ENCODE measurements at regions not wholly inside any gene's neighbourhood (a gene's known extent, or its start where the extent isn't known, plus 50 kb on each side); places are given as distances from the start of the nearest gene placed in this dataset.

DNA sequence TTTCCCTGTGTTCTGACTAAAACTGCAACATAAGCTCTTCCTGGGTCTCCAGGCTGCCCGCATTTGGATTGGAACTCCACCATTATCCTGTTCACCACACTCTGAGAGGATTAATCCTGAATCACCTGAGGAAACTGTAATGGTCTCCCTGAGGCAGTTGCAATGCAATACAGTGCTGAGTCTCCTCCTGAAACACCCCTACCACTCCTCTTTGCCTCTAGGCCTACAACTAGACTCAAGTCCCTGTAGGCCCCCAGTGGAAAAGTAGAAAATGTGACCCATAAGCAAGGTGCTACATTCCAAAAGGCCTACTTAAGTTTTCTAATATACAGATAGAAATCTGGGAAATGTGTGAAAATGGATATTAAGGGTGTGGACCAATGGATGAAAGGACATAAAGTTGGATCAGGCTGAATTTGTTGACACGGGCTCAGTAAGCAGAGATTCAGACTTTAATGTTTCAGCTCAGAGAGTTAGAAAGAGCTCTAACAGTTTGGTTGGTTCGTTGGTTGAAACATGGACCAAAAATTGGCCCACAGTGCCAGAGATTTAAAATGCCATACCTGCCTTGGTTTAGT is 222.3 kb upstream of the ZC3H15 start:
- Histone ChIP-seq H3K27me3 (ENCODE audit: insufficient read depth, low read length, poor library complexity, severe bottlenecking) (no peaks in the 10 kb centered on the region), H3K4me3 (ENCODE audit: low read length, poor library complexity, severe bottlenecking) (no peak overlapping the region), H3K79me2 (ENCODE audit: insufficient read depth, low read length) (no peaks in the 10 kb centered on the region), H3K9ac (ENCODE audit: low read depth, low read length, poor library complexity, severe bottlenecking) (no peak overlapping the region), H3K9me3 (ENCODE audit: insufficient read depth, low read depth, low read length) (no peaks in the 10 kb centered on the region), H2AFZ (ENCODE audit: low read length) (no peak overlapping the region), H3K4me1 (ENCODE audit: insufficient read depth, low read length, poor library complexity, severe bottlenecking) (no peaks in the 10 kb centered on the region), H4K20me1 (ENCODE audit: insufficient read depth, low read length, poor library complexity, severe bottlenecking) (no peaks in the 10 kb centered on the region), H3K9me2 (replicated peaks; ENCODE audit: low read depth, low read length) (no peaks in the 10 kb centered on the region), H3K36me3 (ENCODE audit: insufficient read depth, low read length) (no peaks in the 10 kb centered on the region), H3F3A (ENCODE audit: low read depth) (no peaks in the 10 kb centered on the region), H3K4me2 (ENCODE audit: low read depth, low read length, poor library complexity, severe bottlenecking) (no peak overlapping the region)
- TF ChIP-seq EZH2phosphoT487 (IDR thresholded peaks at IDR 0.05; ENCODE audit: borderline replicate concordance) = no peak
- TF ChIP-seq, protein P1, sequence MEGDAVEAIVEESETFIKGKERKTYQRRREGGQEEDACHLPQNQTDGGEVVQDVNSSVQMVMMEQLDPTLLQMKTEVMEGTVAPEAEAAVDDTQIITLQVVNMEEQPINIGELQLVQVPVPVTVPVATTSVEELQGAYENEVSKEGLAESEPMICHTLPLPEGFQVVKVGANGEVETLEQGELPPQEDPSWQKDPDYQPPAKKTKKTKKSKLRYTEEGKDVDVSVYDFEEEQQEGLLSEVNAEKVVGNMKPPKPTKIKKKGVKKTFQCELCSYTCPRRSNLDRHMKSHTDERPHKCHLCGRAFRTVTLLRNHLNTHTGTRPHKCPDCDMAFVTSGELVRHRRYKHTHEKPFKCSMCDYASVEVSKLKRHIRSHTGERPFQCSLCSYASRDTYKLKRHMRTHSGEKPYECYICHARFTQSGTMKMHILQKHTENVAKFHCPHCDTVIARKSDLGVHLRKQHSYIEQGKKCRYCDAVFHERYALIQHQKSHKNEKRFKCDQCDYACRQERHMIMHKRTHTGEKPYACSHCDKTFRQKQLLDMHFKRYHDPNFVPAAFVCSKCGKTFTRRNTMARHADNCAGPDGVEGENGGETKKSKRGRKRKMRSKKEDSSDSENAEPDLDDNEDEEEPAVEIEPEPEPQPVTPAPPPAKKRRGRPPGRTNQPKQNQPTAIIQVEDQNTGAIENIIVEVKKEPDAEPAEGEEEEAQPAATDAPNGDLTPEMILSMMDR (conservative IDR thresholded peaks at IDR 0.05; ENCODE audit: low read length) = no peak

GRCh38 chr2:186269536-186269935 is 216.5 kb upstream of the ZC3H15 start:
- no peaks in the 10 kb centered on the region for H3F3A ChIP-seq (ENCODE audit: low read depth)
- no peak overlapping the region for H3K4me2 ChIP-seq (ENCODE audit: low read depth, low read length, poor library complexity, severe bottlenecking)
- H3K4me3 ChIP-seq (ENCODE audit: low read length, poor library complexity, severe bottlenecking) = no peak overlapping the region
- no peak overlapping the region for H2AFZ ChIP-seq (ENCODE audit: low read length)
- H3K27me3 ChIP-seq (ENCODE audit: insufficient read depth, low read length, poor library complexity, severe bottlenecking) = no peaks in the 10 kb centered on the region
- no peaks in the 10 kb centered on the region for H3K9me3 ChIP-seq (ENCODE audit: insufficient read depth, low read depth, low read length)
- H3K9ac ChIP-seq (ENCODE audit: low read depth, low read length, poor library complexity, severe bottlenecking) = no peak overlapping the region
- no peaks in the 10 kb centered on the region for H3K4me1 ChIP-seq (ENCODE audit: insufficient read depth, low read length, poor library complexity, severe bottlenecking)
- no peak for TF ChIP-seq EZH2phosphoT487 (IDR thresholded peaks at IDR 0.05; ENCODE audit: borderline replicate concordance)
- TF ChIP-seq, protein P1 (conservative IDR thresholded peaks at IDR 0.05; ENCODE audit: low read length) = no peak
- no peaks in the 10 kb centered on the region for H3K36me3 ChIP-seq (ENCODE audit: insufficient read depth, low read length)
- no peaks in the 10 kb centered on the region for H3K9me2 ChIP-seq (replicated peaks; ENCODE audit: low read depth, low read length)
- H4K20me1 ChIP-seq (ENCODE audit: insufficient read depth, low read length, poor library complexity, severe bottlenecking) = no peaks in the 10 kb centered on the region
- no peaks in the 10 kb centered on the region for H3K79me2 ChIP-seq (ENCODE audit: insufficient read depth, low read length)

- Histone ChIP-seq H4K20me1 (ENCODE audit: insufficient read depth, low read length, poor library complexity, severe bottlenecking) (no peaks in the 10 kb centered on the region), H3K27me3 (ENCODE audit: insufficient read depth, low read length, poor library complexity, severe bottlenecking) (no peaks in the 10 kb centered on the region), H3K4me3 (ENCODE audit: low read length, poor library complexity, severe bottlenecking) (no peak overlapping the region), H3K4me1 (ENCODE audit: insufficient read depth, low read length, poor library complexity, severe bottlenecking) (no peaks in the 10 kb centered on the region), H3K4me2 (ENCODE audit: low read depth, low read length, poor library complexity, severe bottlenecking) (no peak overlapping the region), H3K9ac (ENCODE audit: low read depth, low read length, poor library complexity, severe bottlenecking) (no peak overlapping the region), H3K36me3 (ENCODE audit: insufficient read depth, low read length) (no peaks in the 10 kb centered on the region), H3K9me3 (ENCODE audit: insufficient read depth, low read depth, low read length) (no peaks in the 10 kb centered on the region), H3K79me2 (ENCODE audit: insufficient read depth, low read length) (no peaks in the 10 kb centered on the region), H3K9me2 (replicated peaks; ENCODE audit: low read depth, low read length) (no peaks in the 10 kb centered on the region), H2AFZ (ENCODE audit: low read length) (no peak overlapping the region), H3F3A (ENCODE audit: low read depth) (no peaks in the 10 kb centered on the region)
- no peak for TF ChIP-seq EZH2phosphoT487 (IDR thresholded peaks at IDR 0.05; ENCODE audit: borderline replicate concordance)
- TF ChIP-seq, protein P1 (conservative IDR thresholded peaks at IDR 0.05; ENCODE audit: low read length) = no peak
Observed at GRCh38 chr2:186273953-186274352, 212.1 kb upstream of the ZC3H15 start.

All from Loucy (cell line).